Mesothelial cell of epicardium (in vitro differentiated cells): ENCODE measurements at regions not wholly inside any gene's neighbourhood (a gene's known extent, or its start where the extent isn't known, plus 50 kb on each side); places are given as distances from the start of the nearest gene placed in this dataset.

Experiments
- DNase-seq, 2 experiments: peaks; one replicate each; pipeline ENCODE4 v3.0.0; 2021; ENCODE audit warnings: low spot score in 2 of 2; ENCODE audit not compliant: unreplicated experiment in 2 of 2
- H3K27ac Mint-ChIP-seq: 2 replicates; pipeline ENCODE4 v1.8.0; 2021; ENCODE audit warnings: mixed read lengths
- H3K27me3 Mint-ChIP-seq: 2 replicates; pipeline ENCODE4 v1.8.0; 2021; ENCODE audit warnings: low read depth, mixed read lengths
- H3K36me3 Mint-ChIP-seq: 2 replicates; pipeline ENCODE4 v1.8.0; 2021; ENCODE audit warnings: mixed read lengths
- H3K4me1 Mint-ChIP-seq: 2 replicates; pipeline ENCODE4 v1.8.0; 2021; ENCODE audit warnings: mixed read lengths
- H3K4me3 Mint-ChIP-seq: 2 replicates; pipeline ENCODE4 v1.8.0; 2021; ENCODE audit warnings: mild to moderate bottlenecking, moderate library complexity, mixed read lengths
- H3K9me3 Mint-ChIP-seq: 2 replicates; pipeline ENCODE4 v1.8.0; 2021; ENCODE audit warnings: mixed read lengths
- TF ChIP-seq, protein P1 (sequence below): fragments of 200-600 bp; sonication (generic); IDR thresholded peaks from one replicate; pipeline ENCODE4 v1.5.0; 2021; ENCODE audit warnings: antibody characterized with exemption; ENCODE audit not compliant: unreplicated experiment

DNA sequence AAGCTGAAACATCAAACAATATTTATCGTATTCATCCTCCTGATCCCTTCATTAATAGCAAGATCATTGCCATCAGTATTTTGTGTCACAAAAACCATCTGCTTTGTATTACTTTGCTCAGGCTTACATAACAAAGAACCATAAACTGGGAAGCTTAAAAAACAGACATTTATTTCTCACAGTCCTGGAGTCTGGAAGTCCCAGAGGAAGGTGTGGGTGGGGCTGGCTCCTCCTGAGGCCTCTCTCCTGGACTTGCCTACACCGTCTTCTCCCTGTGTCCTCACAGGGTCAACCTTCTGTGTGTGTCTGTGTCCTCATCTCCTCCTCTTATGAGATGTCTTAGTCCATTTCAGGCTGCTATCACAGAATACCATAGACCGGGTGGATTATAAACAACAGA, 61.3 kb upstream of the MXRA5 start:
- Mint-ChIP-seq H3K27me3 (no peaks in the 10 kb centered on the region), H3K9me3 (peaks cover 15% of the 10 kb centered on the region)

GRCh38 chrX:3407121-3407520, 60.7 kb upstream of the MXRA5 start:
- TF ChIP-seq, protein P1, sequence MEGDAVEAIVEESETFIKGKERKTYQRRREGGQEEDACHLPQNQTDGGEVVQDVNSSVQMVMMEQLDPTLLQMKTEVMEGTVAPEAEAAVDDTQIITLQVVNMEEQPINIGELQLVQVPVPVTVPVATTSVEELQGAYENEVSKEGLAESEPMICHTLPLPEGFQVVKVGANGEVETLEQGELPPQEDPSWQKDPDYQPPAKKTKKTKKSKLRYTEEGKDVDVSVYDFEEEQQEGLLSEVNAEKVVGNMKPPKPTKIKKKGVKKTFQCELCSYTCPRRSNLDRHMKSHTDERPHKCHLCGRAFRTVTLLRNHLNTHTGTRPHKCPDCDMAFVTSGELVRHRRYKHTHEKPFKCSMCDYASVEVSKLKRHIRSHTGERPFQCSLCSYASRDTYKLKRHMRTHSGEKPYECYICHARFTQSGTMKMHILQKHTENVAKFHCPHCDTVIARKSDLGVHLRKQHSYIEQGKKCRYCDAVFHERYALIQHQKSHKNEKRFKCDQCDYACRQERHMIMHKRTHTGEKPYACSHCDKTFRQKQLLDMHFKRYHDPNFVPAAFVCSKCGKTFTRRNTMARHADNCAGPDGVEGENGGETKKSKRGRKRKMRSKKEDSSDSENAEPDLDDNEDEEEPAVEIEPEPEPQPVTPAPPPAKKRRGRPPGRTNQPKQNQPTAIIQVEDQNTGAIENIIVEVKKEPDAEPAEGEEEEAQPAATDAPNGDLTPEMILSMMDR: no peak
- Mint-ChIP-seq H3K27me3 (no peaks in the 10 kb centered on the region), H3K36me3 (peaks cover 10% of the 10 kb centered on the region), H3K9me3 (peaks cover 13% of the 10 kb centered on the region), H3K4me1 (peaks cover 36% of the 10 kb centered on the region), H3K4me3 (no peak overlapping the region), H3K27ac (peak overlapping the region; percentile 66)
- no peak for DNase-seq

More for the DNA sequence above, 61.3 kb upstream of the MXRA5 start:
- Mint-ChIP-seq H3K36me3 (peaks cover 7% of the 10 kb centered on the region), H3K4me3 (no peak overlapping the region), H3K4me1 (peaks cover 32% of the 10 kb centered on the region), H3K27ac (peak overlapping the region; percentile 77)
- TF ChIP-seq, protein P1: no peak
- no peak for DNase-seq

GRCh38 chrX:3403748-3404147, 57.3 kb upstream of the MXRA5 start:
- H3K4me3 Mint-ChIP-seq: no peak overlapping the region
- H3K4me1 Mint-ChIP-seq: peaks cover 56% of the 10 kb centered on the region
- TF ChIP-seq, protein P1: no peak
- no peak for DNase-seq
- H3K9me3 Mint-ChIP-seq: peaks cover 12% of the 10 kb centered on the region
- H3K27ac Mint-ChIP-seq: no peak overlapping the region
- peaks cover 7% of the 10 kb centered on the region for H3K36me3 Mint-ChIP-seq
- no peaks in the 10 kb centered on the region for H3K27me3 Mint-ChIP-seq
